Neural crest cell (in vitro differentiated cells): ENCODE measurements at regions not wholly inside any gene's neighbourhood (a gene's known extent, or its start where the extent isn't known, plus 50 kb on each side); places are given as distances from the start of the nearest gene placed in this dataset.

Experiments used
- DNase-seq: peaks from one replicate; pipeline ENCODE4 v3.0.0; 2021; ENCODE audit warnings: low read depth, mixed read lengths, low spot score
- H3K27ac Mint-ChIP-seq: one replicate; pipeline ENCODE4 v1.8.0; 2021; ENCODE audit warnings: mild to moderate bottlenecking, mixed read lengths; ENCODE audit not compliant: unreplicated experiment
- H3K27me3 Mint-ChIP-seq: 2 replicates; pipeline ENCODE4 v1.8.0; 2021; ENCODE audit warnings: low read depth, mild to moderate bottlenecking, mixed read lengths
- H3K36me3 Mint-ChIP-seq: 2 replicates; pipeline ENCODE4 v1.8.0; 2021; ENCODE audit warnings: low read depth, mild to moderate bottlenecking, mixed read lengths
- H3K4me1 Mint-ChIP-seq: 2 replicates; pipeline ENCODE4 v1.8.0; 2021; ENCODE audit warnings: mixed read lengths
- H3K4me3 Mint-ChIP-seq: one replicate; pipeline ENCODE4 v1.8.0; 2021; ENCODE audit warnings: mild to moderate bottlenecking, mixed read lengths
- H3K9me3 Mint-ChIP-seq: 2 replicates; pipeline ENCODE4 v1.8.0; 2021; ENCODE audit warnings: mixed read lengths
- TF ChIP-seq, protein P1 (sequence below): fragments of 200-600 bp; sonication (generic); conservative IDR thresholded peaks from 2 replicates; pipeline ENCODE4 v1.5.0; 2021; ENCODE audit warnings: antibody characterized with exemption, mild to moderate bottlenecking

DNA sequence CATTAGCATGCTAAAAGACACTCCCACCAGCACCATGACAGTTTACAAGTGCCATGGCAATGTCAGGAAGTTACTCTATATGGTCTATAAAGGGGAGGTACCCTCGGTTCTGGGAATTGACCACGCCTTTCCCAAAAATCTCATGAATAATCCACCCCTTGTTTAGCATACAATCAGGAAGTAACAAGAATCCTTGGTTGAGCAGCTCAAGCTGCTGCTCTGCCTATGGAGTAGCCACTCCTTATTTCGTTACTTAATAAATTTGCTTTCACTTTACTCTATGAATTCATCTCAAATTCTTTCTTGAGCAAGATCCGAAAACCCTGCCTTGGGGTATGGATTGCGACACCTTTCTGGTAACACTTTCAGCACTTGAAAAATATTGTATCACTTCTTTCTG is 243.0 kb downstream of the BMP2 start:
- Mint-ChIP-seq H3K4me1 (no peaks in the 10 kb centered on the region), H3K36me3 (peaks cover 8% of the 10 kb centered on the region), H3K9me3 (peaks cover 17% of the 10 kb centered on the region), H3K27me3 (no peaks in the 10 kb centered on the region), H3K27ac (no peak overlapping the region), H3K4me3 (no peak overlapping the region)
- TF ChIP-seq, protein P1, sequence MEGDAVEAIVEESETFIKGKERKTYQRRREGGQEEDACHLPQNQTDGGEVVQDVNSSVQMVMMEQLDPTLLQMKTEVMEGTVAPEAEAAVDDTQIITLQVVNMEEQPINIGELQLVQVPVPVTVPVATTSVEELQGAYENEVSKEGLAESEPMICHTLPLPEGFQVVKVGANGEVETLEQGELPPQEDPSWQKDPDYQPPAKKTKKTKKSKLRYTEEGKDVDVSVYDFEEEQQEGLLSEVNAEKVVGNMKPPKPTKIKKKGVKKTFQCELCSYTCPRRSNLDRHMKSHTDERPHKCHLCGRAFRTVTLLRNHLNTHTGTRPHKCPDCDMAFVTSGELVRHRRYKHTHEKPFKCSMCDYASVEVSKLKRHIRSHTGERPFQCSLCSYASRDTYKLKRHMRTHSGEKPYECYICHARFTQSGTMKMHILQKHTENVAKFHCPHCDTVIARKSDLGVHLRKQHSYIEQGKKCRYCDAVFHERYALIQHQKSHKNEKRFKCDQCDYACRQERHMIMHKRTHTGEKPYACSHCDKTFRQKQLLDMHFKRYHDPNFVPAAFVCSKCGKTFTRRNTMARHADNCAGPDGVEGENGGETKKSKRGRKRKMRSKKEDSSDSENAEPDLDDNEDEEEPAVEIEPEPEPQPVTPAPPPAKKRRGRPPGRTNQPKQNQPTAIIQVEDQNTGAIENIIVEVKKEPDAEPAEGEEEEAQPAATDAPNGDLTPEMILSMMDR, result no peak
- DNase-seq, result no peak

DNA sequence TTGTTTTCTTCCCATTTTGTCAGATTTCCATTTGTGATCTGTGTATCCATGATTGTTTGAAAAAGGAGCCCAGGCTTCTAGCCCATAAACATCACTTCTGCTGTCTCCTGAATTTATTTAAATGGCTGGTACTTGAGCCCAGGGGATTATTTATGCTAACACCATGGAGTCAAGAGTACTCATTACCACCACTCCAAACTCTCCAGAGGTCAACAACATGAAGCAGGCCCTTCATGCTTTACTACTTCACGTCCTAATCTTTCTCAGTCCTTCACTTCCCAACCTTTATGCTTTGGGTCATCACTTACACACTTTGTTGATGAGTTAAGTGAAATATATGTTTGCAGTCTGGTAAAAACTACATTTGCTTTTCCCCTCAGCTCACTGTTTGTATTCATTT is 247.8 kb downstream of the BMP2 start:
- H3K27ac Mint-ChIP-seq, result no peak overlapping the region
- no peaks in the 10 kb centered on the region for H3K4me1 Mint-ChIP-seq
- H3K27me3 Mint-ChIP-seq, result no peaks in the 10 kb centered on the region
- H3K9me3 Mint-ChIP-seq, result no peaks in the 10 kb centered on the region
- H3K36me3 Mint-ChIP-seq, result no peaks in the 10 kb centered on the region
- H3K4me3 Mint-ChIP-seq, result no peak overlapping the region
- no peak for DNase-seq
- TF ChIP-seq, protein P1, result no peak

DNA sequence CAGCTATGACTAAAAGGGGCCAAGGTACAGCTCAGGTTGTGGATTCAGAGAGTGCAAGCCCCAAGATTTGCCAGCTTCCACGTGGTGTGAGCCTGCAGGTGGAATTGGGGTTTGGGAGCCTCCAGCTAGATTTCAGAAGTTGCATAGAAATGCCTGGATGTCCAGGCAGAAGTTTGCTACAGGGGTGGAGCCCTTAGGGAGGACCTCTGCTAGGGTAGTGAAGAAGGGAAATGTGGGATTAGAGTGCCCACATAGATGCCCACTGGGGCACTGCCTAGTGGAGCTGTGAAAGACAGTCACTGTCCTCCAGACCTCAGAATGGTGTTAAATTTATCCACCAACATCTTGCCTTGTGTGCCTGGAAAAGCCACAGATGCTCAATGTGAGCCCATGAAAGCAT is 255.1 kb downstream of the BMP2 start:
- Mint-ChIP-seq H3K4me1 (no peaks in the 10 kb centered on the region), H3K36me3 (peaks cover 5% of the 10 kb centered on the region), H3K27me3 (peaks cover 3% of the 10 kb centered on the region)

DNA sequence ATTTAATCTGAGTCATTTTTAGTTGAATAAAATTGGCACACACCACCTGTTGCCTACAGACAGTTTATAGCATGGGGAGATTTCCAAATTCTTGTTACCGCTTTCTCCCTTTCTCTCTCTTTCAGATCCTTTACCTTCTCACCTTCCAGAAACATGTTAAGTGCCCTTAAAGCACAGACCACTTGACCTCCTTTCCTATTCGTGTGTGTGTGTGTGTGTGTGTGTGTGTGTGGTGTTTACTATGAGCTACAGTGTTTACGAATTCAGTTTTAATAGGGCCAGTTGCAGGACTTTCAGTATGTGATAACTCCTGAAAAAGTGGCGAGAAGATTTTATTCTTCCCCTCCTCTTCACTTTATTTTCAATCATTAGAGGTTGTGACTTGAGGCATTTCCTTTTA is 258.1 kb downstream of the BMP2 start:
- H3K27ac Mint-ChIP-seq, result no peak overlapping the region
- peaks cover 5% of the 10 kb centered on the region for H3K36me3 Mint-ChIP-seq
- H3K4me1 Mint-ChIP-seq, result no peaks in the 10 kb centered on the region
- H3K9me3 Mint-ChIP-seq, result peaks cover 13% of the 10 kb centered on the region
- H3K27me3 Mint-ChIP-seq, result peaks cover 3% of the 10 kb centered on the region
- TF ChIP-seq, protein P1, result no peak
- no peak overlapping the region for H3K4me3 Mint-ChIP-seq
- no peak for DNase-seq

More for the DNA sequence above, 255.1 kb downstream of the BMP2 start:
- DNase-seq, result no peak
- H3K27ac Mint-ChIP-seq, result no peak overlapping the region
- TF ChIP-seq, protein P1, result no peak
- H3K4me3 Mint-ChIP-seq, result no peak overlapping the region
- peaks cover 13% of the 10 kb centered on the region for H3K9me3 Mint-ChIP-seq

DNA sequence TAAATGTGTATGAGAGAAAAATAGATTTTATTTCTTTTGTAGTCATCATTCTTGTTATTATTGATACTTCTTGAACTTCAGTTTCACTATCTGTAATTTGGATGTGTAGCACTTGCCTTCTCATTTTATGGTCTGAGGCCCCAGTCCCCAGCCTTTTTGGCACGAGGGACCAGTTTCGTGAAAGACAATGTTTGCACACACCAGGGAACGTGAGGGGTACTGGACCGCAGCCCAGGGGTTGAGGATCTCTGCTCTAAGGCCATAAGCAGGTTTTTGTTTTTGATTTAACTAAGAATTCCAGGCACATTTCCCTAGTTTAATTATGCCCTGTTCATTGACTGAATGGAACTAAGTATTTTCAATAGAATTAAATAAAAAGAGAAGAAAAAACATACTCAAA is 261.5 kb downstream of the BMP2 start:
- no peak overlapping the region for H3K4me3 Mint-ChIP-seq
- no peaks in the 10 kb centered on the region for H3K36me3 Mint-ChIP-seq
- H3K9me3 Mint-ChIP-seq, result no peaks in the 10 kb centered on the region
- peaks cover 3% of the 10 kb centered on the region for H3K27me3 Mint-ChIP-seq
- no peak overlapping the region for H3K27ac Mint-ChIP-seq
- TF ChIP-seq, protein P1, result no peak
- no peak for DNase-seq
- no peaks in the 10 kb centered on the region for H3K4me1 Mint-ChIP-seq

DNA sequence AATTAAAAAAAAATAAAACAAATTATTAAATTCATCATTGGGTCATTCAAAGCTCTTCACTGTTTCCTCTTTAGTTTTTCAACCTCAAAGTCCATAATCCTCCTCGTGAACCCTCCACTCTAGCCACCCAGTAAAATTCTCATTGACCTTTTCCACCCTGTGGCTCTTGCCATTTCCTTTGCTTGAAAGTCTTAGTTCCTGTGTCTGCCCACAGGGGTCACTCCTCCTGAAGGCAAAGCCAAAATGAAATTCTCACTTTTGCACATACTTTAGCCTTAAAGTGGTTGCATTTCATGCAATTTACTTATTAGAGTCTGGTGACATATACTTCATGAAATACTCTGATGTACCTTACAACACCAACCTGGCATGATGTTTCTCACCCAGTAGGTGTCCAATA is 263.7 kb downstream of the BMP2 start:
- TF ChIP-seq, protein P1, result peak; percentile 36
- Mint-ChIP-seq H3K27ac (no peak overlapping the region), H3K36me3 (no peaks in the 10 kb centered on the region), H3K9me3 (peaks cover 8% of the 10 kb centered on the region), H3K4me1 (no peaks in the 10 kb centered on the region), H3K4me3 (no peak overlapping the region), H3K27me3 (no peaks in the 10 kb centered on the region)
- no peak for DNase-seq
